HepG2 (cell line): ENCODE measurements at regions not wholly inside any gene's neighbourhood (a gene's known extent, or its start where the extent isn't known, plus 50 kb on each side); places are given as distances from the start of the nearest gene placed in this dataset.

Experiments used
- ATF4 ChIP-seq, 2 experiments: fragments of 450-650 bp in 1 of 2; sonication (generic) in 1 of 2; formaldehyde crosslinking; IDR thresholded peaks; 2 replicates each; pipeline versions ENCODE4 v1.5.0 to v1.8.0; 2020 to 2022; ENCODE audit warnings: mild to moderate bottlenecking in 1 of 2, missing genetic modification reagents in 1 of 2
- DNMT1 ChIP-seq: sonication (generic); formaldehyde crosslinking; IDR thresholded peaks from 2 replicates; pipeline ENCODE4 v1.5.1; 2020; ENCODE audit warnings: mild to moderate bottlenecking, missing genetic modification reagents
- GPN1 ChIP-seq: sonication (generic); formaldehyde crosslinking; IDR thresholded peaks from 2 replicates; pipeline ENCODE4 v1.5.1; 2020; ENCODE audit warnings: missing genetic modification reagents, borderline replicate concordance
- HDAC6 ChIP-seq: fragments of 200-600 bp; sonication (generic); IDR thresholded peaks from 2 replicates; pipeline ENCODE4 v1.7.0; 2017; ENCODE audit warnings: mild to moderate bottlenecking, antibody characterized with exemption, low read length, low read depth
- HMG20A ChIP-seq: IDR thresholded peaks from 2 replicates; pipeline ENCODE4 v1.6.1; 2016; ENCODE audit warnings: borderline replicate concordance
- KMT2A ChIP-seq: sonication (generic); formaldehyde crosslinking; IDR thresholded peaks from 2 replicates; pipeline ENCODE4 v1.4.0; 2020; ENCODE audit warnings: missing genetic modification reagents
- KMT2B ChIP-seq: IDR thresholded peaks from 2 replicates; pipeline ENCODE4 v1.6.1; 2016; ENCODE audit warnings: missing genetic modification reagents, missing compliant biosample characterization
- PAWR ChIP-seq: sonication (generic); formaldehyde crosslinking; IDR thresholded peaks from 2 replicates; pipeline ENCODE4 v1.4.0; 2020; ENCODE audit warnings: missing genetic modification reagents, mild to moderate bottlenecking, borderline replicate concordance
- ZBTB43 ChIP-seq: sonication (generic); formaldehyde crosslinking; conservative IDR thresholded peaks from 2 replicates; pipeline ENCODE4 v1.4.0; 2020; ENCODE audit warnings: missing genetic modification reagents
- ZNF20 ChIP-seq: sonication (generic); formaldehyde crosslinking; IDR thresholded peaks from 2 replicates; pipeline ENCODE4 v1.4.0; 2020; ENCODE audit warnings: mild to moderate bottlenecking, moderate library complexity, missing genetic modification reagents
- ZNF549 ChIP-seq: sonication (generic); formaldehyde crosslinking; IDR thresholded peaks from 2 replicates; pipeline ENCODE4 v1.5.0; 2020; ENCODE audit warnings: missing genetic modification reagents
- ZNF562 ChIP-seq: sonication (generic); formaldehyde crosslinking; IDR thresholded peaks from 2 replicates; pipeline ENCODE4 v1.8.0; 2022; ENCODE audit warnings: missing genetic modification reagents, borderline replicate concordance
- ZNF615 ChIP-seq: sonication (generic); formaldehyde crosslinking; IDR thresholded peaks from 2 replicates; pipeline ENCODE4 v1.5.0; 2020; ENCODE audit warnings: mild to moderate bottlenecking, missing genetic modification reagents, borderline replicate concordance
- ZNF740 ChIP-seq: sonication (generic); formaldehyde crosslinking; IDR thresholded peaks from 2 replicates; pipeline ENCODE4 v1.4.0; 2020; ENCODE audit warnings: missing genetic modification reagents
- ZNF784 ChIP-seq: sonication (generic); formaldehyde crosslinking; IDR thresholded peaks from 2 replicates; pipeline ENCODE4 v1.5.1; 2020; ENCODE audit warnings: missing genetic modification reagents, mild to moderate bottlenecking, borderline replicate concordance
- TF ChIP-seq, protein P1 (sequence below): sonication (generic); formaldehyde crosslinking; IDR thresholded peaks from 2 replicates; pipeline ENCODE4 v1.4.0; 2020; ENCODE audit warnings: missing genetic modification reagents
- TF ChIP-seq, protein P2 (sequence below): sonication (generic); formaldehyde crosslinking; IDR thresholded peaks from 2 replicates; pipeline ENCODE4 v1.8.1; 2023; ENCODE audit warnings: mild to moderate bottlenecking, missing genetic modification reagents

- TF ChIP-seq, protein P1, sequence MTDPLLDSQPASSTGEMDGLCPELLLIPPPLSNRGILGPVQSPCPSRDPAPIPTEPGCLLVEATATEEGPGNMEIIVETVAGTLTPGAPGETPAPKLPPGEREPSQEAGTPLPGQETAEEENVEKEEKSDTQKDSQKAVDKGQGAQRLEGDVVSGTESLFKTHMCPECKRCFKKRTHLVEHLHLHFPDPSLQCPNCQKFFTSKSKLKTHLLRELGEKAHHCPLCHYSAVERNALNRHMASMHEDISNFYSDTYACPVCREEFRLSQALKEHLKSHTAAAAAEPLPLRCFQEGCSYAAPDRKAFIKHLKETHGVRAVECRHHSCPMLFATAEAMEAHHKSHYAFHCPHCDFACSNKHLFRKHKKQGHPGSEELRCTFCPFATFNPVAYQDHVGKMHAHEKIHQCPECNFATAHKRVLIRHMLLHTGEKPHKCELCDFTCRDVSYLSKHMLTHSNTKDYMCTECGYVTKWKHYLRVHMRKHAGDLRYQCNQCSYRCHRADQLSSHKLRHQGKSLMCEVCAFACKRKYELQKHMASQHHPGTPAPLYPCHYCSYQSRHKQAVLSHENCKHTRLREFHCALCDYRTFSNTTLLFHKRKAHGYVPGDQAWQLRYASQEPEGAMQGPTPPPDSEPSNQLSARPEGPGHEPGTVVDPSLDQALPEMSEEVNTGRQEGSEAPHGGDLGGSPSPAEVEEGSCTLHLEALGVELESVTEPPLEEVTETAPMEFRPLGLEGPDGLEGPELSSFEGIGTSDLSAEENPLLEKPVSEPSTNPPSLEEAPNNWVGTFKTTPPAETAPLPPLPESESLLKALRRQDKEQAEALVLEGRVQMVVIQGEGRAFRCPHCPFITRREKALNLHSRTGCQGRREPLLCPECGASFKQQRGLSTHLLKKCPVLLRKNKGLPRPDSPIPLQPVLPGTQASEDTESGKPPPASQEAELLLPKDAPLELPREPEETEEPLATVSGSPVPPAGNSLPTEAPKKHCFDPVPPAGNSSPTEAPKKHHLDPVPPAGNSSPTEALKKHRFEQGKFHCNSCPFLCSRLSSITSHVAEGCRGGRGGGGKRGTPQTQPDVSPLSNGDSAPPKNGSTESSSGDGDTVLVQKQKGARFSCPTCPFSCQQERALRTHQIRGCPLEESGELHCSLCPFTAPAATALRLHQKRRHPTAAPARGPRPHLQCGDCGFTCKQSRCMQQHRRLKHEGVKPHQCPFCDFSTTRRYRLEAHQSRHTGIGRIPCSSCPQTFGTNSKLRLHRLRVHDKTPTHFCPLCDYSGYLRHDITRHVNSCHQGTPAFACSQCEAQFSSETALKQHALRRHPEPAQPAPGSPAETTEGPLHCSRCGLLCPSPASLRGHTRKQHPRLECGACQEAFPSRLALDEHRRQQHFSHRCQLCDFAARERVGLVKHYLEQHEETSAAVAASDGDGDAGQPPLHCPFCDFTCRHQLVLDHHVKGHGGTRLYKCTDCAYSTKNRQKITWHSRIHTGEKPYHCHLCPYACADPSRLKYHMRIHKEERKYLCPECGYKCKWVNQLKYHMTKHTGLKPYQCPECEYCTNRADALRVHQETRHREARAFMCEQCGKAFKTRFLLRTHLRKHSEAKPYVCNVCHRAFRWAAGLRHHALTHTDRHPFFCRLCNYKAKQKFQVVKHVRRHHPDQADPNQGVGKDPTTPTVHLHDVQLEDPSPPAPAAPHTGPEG (CRISPR knock-in tag) = no peak
- TF ChIP-seq ZNF740 (no peak), ATF4 (CRISPR knock-in tag; IDR thresholded peaks at IDR 0.05) (no peak), ZNF784 (CRISPR knock-in tag) (no peak), ZBTB43 (CRISPR knock-in tag) (no peak), GPN1 (CRISPR knock-in tag) (no peak), ZNF549 (no peak), HMG20A (CRISPR knock-in tag) (peak; percentile 8; the same call in 1 of the 2 replicates), ZNF615 (CRISPR knock-in tag) (no peak), HDAC6 (no peak), ZNF562 (CRISPR knock-in tag) (no peak), ZNF20 (no peak), KMT2A (CRISPR knock-in tag) (no peak), PAWR (CRISPR knock-in tag) (no peak), KMT2B (0 out of 2 replicates have a peak, but pooled peaks have one; percentile 49), DNMT1 (CRISPR knock-in tag) (no peak)
- TF ChIP-seq, protein P2, sequence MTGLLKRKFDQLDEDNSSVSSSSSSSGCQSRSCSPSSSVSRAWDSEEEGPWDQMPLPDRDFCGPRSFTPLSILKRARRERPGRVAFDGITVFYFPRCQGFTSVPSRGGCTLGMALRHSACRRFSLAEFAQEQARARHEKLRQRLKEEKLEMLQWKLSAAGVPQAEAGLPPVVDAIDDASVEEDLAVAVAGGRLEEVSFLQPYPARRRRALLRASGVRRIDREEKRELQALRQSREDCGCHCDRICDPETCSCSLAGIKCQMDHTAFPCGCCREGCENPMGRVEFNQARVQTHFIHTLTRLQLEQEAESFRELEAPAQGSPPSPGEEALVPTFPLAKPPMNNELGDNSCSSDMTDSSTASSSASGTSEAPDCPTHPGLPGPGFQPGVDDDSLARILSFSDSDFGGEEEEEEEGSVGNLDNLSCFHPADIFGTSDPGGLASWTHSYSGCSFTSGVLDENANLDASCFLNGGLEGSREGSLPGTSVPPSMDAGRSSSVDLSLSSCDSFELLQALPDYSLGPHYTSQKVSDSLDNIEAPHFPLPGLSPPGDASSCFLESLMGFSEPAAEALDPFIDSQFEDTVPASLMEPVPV (CRISPR knock-in tag) = no peak
Measured at GRCh38 chr4:123545667-123546572, 149.3 kb downstream of the SPRY1 start (continued).
